GM10248 (cell line): ENCODE measurements at regions not wholly inside any gene's neighbourhood (a gene's known extent, or its start where the extent isn't known, plus 50 kb on each side); places are given as distances from the start of the nearest gene placed in this dataset.
A peak's percentile ranks its signal among the peaks of the same experiment; 100 is the strongest.

Experiments
- CTCF ChIA-PET: fragments of 300-600 bp; sonication (Branson Sonifier 250); formaldehyde crosslinking; extraction: SDS; loops from one replicate; lab custom pipeline; 2021; ENCODE audit warnings: antibody characterized with exemption; lab: Yijun Ruan, JAX
- POLR2A ChIA-PET: fragments of 350-650 bp; sonication (Branson Sonifier 250); formaldehyde crosslinking; extraction: SDS; loops from one replicate; lab custom pipeline; 2020; ENCODE audit warnings: antibody characterized with exemption; lab: Yijun Ruan, JAX
- DNase-seq: peaks from one replicate; pipeline ENCODE4 v3.0.0; 2012; ENCODE audit errors: extremely low spot score
- TF ChIP-seq, protein P1 (sequence below): IDR thresholded peaks from 2 replicates; pipeline ENCODE4 v1.5.1; 2012; ENCODE audit warnings: mild to moderate bottlenecking, low read depth; ENCODE audit errors: extremely low read depth, missing control alignments, control extremely low read depth

DNA sequence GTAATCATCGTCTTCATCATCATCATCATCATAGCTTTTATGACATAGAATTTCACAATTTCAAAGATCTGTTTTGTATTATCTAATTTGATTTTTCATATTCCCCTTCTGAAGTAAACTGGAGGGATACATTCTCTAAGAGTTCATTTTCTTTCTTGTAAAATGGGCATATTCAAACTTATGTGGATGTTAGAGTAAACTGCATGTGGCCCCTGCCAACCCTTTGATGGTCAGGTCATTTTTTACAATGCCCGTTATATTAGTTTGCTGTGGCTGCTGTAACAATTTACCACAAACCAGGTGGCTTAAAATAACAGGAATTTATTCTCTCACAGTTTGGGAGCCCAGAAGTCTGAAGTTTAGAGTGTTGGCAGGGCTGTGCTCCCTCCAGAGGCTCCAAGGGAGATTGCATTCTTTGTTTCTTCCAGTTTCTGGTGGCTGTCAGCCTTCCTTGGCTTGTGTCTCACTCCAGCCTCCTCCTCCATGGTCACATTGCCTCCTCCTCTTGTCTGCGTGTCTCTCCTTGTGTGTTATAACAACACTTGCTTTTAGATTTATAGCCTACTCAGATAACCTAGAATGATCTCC, 127.5 kb upstream of the MMADHC start:
- DNase-seq = no peak
- TF ChIP-seq, protein P1, sequence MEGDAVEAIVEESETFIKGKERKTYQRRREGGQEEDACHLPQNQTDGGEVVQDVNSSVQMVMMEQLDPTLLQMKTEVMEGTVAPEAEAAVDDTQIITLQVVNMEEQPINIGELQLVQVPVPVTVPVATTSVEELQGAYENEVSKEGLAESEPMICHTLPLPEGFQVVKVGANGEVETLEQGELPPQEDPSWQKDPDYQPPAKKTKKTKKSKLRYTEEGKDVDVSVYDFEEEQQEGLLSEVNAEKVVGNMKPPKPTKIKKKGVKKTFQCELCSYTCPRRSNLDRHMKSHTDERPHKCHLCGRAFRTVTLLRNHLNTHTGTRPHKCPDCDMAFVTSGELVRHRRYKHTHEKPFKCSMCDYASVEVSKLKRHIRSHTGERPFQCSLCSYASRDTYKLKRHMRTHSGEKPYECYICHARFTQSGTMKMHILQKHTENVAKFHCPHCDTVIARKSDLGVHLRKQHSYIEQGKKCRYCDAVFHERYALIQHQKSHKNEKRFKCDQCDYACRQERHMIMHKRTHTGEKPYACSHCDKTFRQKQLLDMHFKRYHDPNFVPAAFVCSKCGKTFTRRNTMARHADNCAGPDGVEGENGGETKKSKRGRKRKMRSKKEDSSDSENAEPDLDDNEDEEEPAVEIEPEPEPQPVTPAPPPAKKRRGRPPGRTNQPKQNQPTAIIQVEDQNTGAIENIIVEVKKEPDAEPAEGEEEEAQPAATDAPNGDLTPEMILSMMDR = peak; percentile 24
- ChIA-PET CTCF (interaction anchor here (0.6 kb wide), 1 partner anchor 120 kb away, joined by 3 read pairs; no protein-coding TSS in a partner anchor), POLR2A (no interaction called here)

DNA sequence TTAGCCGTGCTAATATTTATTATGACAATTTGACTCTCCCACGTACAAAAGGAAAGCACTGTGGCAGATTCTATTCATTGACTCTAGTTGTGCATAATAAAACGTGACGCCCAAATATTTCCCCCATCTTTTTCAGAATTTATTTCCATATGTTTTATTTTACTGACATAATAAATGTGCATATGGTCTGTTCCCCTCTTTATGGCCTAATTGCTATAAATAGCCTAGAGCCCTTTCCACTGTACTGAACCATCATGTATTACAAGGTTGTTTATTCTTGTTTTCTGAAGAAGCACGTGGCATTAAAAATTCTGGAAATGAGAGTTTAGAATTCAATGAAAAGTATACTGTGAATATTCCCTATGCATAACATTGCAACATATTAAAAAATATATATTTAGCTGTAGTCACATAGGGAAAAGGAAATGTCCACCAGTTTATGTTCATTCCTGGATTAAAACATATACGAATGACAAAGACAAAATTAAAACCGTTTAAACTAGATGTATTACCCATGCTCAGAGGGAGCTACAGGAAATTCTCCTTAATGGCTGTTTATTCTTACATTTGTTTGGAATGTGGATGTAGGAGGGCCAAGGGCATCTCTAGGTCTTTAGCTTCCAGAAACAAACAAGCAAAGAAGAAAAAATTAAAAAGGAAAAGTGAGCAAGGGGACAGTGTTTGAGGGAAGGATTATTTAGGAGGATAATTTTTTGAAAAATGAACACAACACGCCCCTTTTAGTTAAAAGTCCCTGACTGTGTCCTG, 122.1 kb upstream of the MMADHC start:
- POLR2A ChIA-PET = no interaction called here
- CTCF ChIA-PET = interaction anchor here (1.2 kb wide), 1 partner anchor 17 kb away, joined by 3 read pairs; no protein-coding TSS in a partner anchor
- TF ChIP-seq, protein P1 = no peak
- no peak for DNase-seq

DNA sequence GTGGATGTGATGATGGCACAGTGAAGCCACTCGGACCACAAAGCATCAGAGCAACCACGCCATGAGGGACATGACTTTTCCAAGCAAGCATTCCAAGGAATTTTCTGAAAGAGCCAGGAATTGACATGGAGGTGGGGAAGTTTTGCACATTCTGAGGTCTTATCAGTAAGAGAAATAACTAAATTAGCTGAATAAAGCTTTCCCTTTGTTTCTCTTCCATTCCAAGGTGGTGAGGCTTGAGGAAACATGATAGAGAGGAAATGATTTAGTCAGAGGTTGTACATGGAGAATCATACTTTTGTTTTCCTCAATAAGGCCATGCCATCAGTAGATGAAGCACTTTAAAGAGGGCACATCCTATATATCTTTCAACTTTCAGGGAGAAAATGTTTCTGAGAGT, 115.7 kb upstream of the MMADHC start:
- ChIA-PET CTCF (interaction anchor here (1.7 kb wide), 1 partner anchor 1536 kb away, joined by 5 read pairs; no protein-coding TSS in a partner anchor), POLR2A (no interaction called here)
- DNase-seq = no peak
- TF ChIP-seq, protein P1 = no peak

DNA sequence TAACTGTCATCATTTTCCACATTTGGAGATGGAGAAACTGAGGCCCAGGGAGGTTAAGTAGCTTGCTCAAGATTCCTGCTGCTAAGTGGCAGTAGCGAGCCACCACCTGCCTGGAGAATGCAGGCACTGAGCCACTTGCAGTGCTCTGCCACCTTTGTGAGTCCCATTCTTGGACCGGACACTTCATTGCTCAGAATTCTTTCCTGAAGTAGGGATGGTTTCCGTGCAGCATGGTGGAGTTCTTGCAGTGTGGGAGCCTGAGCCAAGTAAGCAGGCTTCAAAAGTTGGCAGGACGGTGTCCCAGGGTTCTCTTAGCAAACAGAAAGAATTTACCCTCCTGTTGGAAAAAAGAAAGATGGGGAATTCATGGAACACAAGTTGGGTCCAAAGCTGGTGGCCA, 115.0 kb upstream of the MMADHC start:
- ChIA-PET POLR2A (no interaction called here), CTCF (no interaction called here)
- TF ChIP-seq, protein P1 = no peak
- no peak for DNase-seq

DNA sequence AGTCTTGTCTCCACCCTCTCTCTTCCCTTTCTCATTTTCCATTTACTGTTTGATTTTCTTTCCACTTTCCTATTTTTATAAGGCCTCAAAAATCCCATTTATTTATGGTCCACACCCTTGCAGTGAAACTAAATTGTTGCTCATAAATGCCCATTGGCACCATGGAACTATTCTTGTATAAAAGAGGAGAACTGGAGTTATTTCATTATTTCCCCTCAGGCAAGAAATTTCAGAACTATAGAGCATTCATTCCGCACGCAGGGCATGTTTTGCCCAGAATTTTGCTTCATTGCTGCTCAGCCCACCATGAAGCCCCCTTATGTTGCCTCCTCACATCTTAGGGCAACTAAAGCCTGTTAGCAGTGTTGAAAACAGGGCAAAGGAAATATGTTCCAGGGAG, 113.7 kb upstream of the MMADHC start:
- POLR2A ChIA-PET = no interaction called here
- CTCF ChIA-PET = no interaction called here
- TF ChIP-seq, protein P1 = no peak
- no peak for DNase-seq

DNA sequence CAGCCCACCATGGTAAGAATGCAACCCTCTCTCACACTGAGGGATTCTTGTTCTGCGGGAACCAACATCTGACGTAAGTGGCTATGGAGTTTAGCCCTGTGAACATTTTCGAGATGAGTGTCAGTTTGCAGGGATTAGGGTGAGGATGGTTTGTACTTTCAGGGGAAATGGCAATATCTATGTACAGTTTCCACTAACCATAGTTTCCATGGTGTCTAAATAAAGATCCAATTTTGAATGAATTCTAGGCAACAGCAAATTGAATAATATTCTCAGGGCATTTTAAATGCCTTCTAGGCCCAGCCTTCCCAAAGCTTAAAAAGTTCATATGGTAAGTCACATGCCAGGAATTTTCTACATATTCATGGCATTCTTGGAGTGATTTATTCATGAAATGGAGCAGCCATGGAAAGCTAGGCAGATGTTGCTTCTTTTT, 105.4 kb upstream of the MMADHC start:
- TF ChIP-seq, protein P1 = no peak
- POLR2A ChIA-PET = no interaction called here
- CTCF ChIA-PET = interaction anchor here (1.1 kb wide), 1 partner anchor 17 kb away, joined by 3 read pairs; no protein-coding TSS in a partner anchor
- no peak for DNase-seq
